ENCODE measurements at regions not wholly inside any gene's neighbourhood (a gene's known extent, or its start where the extent isn't known, plus 50 kb on each side); places are given as distances from the start of the nearest gene placed in this dataset.

DNA sequence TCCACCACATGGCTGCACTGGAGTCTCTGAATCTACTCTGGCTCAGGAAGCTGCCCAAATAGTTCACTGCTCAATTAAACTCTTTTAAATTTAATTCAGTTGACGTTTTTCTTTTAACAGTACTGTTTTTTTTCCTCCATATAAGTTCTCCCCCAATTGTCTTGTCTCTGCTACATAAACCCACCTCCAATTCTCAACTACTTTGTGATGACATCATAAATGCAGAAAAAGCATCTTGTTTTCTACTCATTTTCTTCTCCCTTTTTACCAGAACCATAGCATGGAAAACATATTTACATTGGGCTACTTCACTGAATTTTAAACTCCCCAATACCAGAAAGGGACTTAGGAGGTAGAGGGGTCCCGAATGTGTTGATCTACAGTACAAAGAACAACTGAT is 270.4 kb downstream of the GPD2 start:
- FAIRE-seq (no peak), DNase-seq (ENCODE audit: low read depth in 1 of 2, low spot score in 1 of 2) (no peak), ATAC-seq (no peak)
- TF ChIP-seq TP53 (CRISPR knock-in tag; IDR thresholded peaks at IDR 0.05) (no peak), HEYL (CRISPR knock-in tag; IDR thresholded peaks at IDR 0.05) (no peak), TFCP2L1 (CRISPR knock-in tag; IDR thresholded peaks at IDR 0.05) (no peak), BHLHE40 (IDR thresholded peaks at IDR 0.05; ENCODE audit: low read depth, low read length) (no peak), ZNF302 (CRISPR knock-in tag; IDR thresholded peaks at IDR 0.05) (no peak), POLR2AphosphoS2 (conservative IDR thresholded peaks at IDR 0.05; ENCODE audit: low read length) (no peak), CHD2 (IDR thresholded peaks at IDR 0.05; ENCODE audit: low read length, partially characterized antibody) (no peak), CEBPB (IDR thresholded peaks at IDR 0.05) (no peak), ZC3H11A (IDR thresholded peaks at IDR 0.05) (no peak), CHD4 (IDR thresholded peaks at IDR 0.05; ENCODE audit: borderline replicate concordance) (no peak)
- TF ChIP-seq, protein P1, sequence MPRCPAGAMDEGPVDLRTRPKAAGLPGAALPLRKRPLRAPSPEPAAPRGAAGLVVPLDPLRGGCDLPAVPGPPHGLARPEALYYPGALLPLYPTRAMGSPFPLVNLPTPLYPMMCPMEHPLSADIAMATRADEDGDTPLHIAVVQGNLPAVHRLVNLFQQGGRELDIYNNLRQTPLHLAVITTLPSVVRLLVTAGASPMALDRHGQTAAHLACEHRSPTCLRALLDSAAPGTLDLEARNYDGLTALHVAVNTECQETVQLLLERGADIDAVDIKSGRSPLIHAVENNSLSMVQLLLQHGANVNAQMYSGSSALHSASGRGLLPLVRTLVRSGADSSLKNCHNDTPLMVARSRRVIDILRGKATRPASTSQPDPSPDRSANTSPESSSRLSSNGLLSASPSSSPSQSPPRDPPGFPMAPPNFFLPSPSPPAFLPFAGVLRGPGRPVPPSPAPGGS (IDR thresholded peaks at IDR 0.05) = no peak
- no peaks in the 10 kb centered on the region for H3K4me1 ChIP-seq
- ChIA-PET POLR2A (no interaction called here), CTCF (no interaction called here)
- 16% methylated on average over 2 of the region's 2 CpGs for WGBS (ENCODE audit: missing lambda C conversion rate)
- no peak overlapping the region for H3K4me2 ChIP-seq
- no peak overlapping the region for H3K27ac ChIP-seq
- no peaks in the 10 kb centered on the region for H3K9me3 ChIP-seq
- H3K4me3 ChIP-seq = no peak overlapping the region

DNA sequence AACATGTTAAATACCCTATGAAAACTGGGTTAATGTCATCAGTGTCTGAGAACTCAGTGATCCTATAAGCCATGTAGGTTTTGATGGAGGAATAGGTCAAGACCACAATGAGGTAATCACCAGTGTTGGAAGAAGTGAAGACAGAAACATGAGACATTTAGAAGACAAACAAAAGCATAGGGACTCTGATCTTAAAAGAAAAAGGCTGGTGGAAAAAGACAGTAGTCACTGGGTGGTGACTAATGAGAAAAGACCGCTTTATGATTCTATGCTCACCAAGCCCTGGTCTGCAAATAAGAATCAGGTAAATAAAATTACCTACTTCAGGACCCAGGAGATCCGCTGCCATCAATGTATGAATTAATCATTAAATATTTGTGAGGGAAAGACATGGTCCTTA is 271.9 kb downstream of the GPD2 start:
- FAIRE-seq (no peak), DNase-seq (ENCODE audit: low read depth in 1 of 2, low spot score in 1 of 2) (no peak), ATAC-seq (no peak)
- Histone ChIP-seq H3K4me2 (no peak overlapping the region), H3K4me3 (no peak overlapping the region), H3K9me3 (no peaks in the 10 kb centered on the region), H3K4me1 (no peaks in the 10 kb centered on the region), H3K27ac (no peak overlapping the region)
- 20% methylated on average over 2 of the region's 2 CpGs for WGBS (ENCODE audit: missing lambda C conversion rate)
- CTCF ChIA-PET = no interaction called here
- POLR2A ChIA-PET = no interaction called here
- TF ChIP-seq CHD4 (IDR thresholded peaks at IDR 0.05; ENCODE audit: borderline replicate concordance) = no peak
- no peak for TF ChIP-seq MYC (IDR thresholded peaks at IDR 0.05; ENCODE audit: borderline replicate concordance, low read length)
- no peak for TF ChIP-seq SREBF2 (IDR thresholded peaks at IDR 0.05)
- TF ChIP-seq GATA3 (IDR thresholded peaks at IDR 0.05; ENCODE audit: borderline replicate concordance) = no peak
- TF ChIP-seq, protein P2, sequence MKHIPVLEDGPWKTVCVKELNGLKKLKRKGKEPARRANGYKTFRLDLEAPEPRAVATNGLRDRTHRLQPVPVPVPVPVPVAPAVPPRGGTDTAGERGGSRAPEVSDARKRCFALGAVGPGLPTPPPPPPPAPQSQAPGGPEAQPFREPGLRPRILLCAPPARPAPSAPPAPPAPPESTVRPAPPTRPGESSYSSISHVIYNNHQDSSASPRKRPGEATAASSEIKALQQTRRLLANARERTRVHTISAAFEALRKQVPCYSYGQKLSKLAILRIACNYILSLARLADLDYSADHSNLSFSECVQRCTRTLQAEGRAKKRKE (CRISPR knock-in tag; IDR thresholded peaks at IDR 0.05; ENCODE audit: low read depth) = no peak
- TF ChIP-seq ZC3H11A (IDR thresholded peaks at IDR 0.05) = no peak
- TF ChIP-seq, protein P3, sequence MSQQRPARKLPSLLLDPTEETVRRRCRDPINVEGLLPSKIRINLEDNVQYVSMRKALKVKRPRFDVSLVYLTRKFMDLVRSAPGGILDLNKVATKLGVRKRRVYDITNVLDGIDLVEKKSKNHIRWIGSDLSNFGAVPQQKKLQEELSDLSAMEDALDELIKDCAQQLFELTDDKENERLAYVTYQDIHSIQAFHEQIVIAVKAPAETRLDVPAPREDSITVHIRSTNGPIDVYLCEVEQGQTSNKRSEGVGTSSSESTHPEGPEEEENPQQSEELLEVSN (IDR thresholded peaks at IDR 0.05; ENCODE audit: borderline replicate concordance, low read depth) = no peak
- no peak for TF ChIP-seq HDAC2 (IDR thresholded peaks at IDR 0.05)
- TF ChIP-seq BHLHE40 (IDR thresholded peaks at IDR 0.05; ENCODE audit: low read depth, low read length) = no peak
- no peak for TF ChIP-seq JUN (IDR thresholded peaks at IDR 0.05)
- TF ChIP-seq FOSB (CRISPR knock-in tag; IDR thresholded peaks at IDR 0.05) = no peak
- TF ChIP-seq HEYL (CRISPR knock-in tag; IDR thresholded peaks at IDR 0.05) = no peak
- no peak for TF ChIP-seq HOXB5 (CRISPR knock-in tag; IDR thresholded peaks at IDR 0.05)
- TF ChIP-seq ZFP36 (IDR thresholded peaks at IDR 0.05; ENCODE audit: borderline replicate concordance, partially characterized antibody) = no peak
- TF ChIP-seq KDM1A (IDR thresholded peaks at IDR 0.05; ENCODE audit: low read depth) = no peak
- TF ChIP-seq CBX2 (IDR thresholded peaks at IDR 0.05; ENCODE audit: borderline replicate concordance, low read depth) = no peak
- TF ChIP-seq FOSL2 (IDR thresholded peaks at IDR 0.05) = no peak
- no peak for TF ChIP-seq FOSL2 (CRISPR knock-in tag; IDR thresholded peaks at IDR 0.05)

DNA sequence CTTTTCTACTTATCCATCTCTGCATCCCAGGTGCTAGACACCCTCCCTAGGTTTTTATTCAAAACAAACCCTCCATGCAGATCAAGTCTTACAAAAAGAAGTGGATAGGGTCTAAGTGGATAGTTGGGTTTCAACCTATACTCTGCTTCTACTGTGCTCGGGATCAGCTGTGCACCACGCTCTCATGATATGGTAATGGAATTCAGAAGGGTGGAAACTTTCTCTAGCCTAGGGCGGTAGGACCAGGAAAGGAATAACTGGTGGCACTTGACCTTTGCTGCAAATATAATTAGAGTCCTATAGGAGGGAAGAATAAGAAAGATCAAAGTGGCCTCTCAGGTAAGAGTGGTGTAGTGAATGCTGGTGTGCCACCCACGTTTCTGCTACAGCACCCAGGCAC is 272.9 kb downstream of the GPD2 start:
- CTCF ChIA-PET = no interaction called here
- H3K4me1 ChIP-seq = no peaks in the 10 kb centered on the region
- WGBS (ENCODE audit: missing lambda C conversion rate) = 50% methylated on average over 4 of the region's 4 CpGs
- H3K27ac ChIP-seq = no peak overlapping the region
- POLR2A ChIA-PET = no interaction called here
- ATAC-seq (no peak), FAIRE-seq (no peak), DNase-seq (ENCODE audit: low read depth in 1 of 2, low spot score in 1 of 2) (no peak)
- TF ChIP-seq PHF8 (IDR thresholded peaks at IDR 0.05; ENCODE audit: borderline replicate concordance, low read depth) (no peak), RNF2 (IDR thresholded peaks at IDR 0.05; ENCODE audit: borderline replicate concordance, low read depth) (no peak), SREBF2 (IDR thresholded peaks at IDR 0.05) (no peak), ZFP36 (IDR thresholded peaks at IDR 0.05; ENCODE audit: borderline replicate concordance, partially characterized antibody) (no peak), CHD4 (IDR thresholded peaks at IDR 0.05; ENCODE audit: borderline replicate concordance) (no peak), ESRRA (IDR thresholded peaks at IDR 0.05; ENCODE audit: borderline replicate concordance, low read length) (no peak), POLR2AphosphoS2 (conservative IDR thresholded peaks at IDR 0.05; ENCODE audit: low read length) (no peak), FOSB (CRISPR knock-in tag; IDR thresholded peaks at IDR 0.05) (no peak)
- TF ChIP-seq, protein P4, sequence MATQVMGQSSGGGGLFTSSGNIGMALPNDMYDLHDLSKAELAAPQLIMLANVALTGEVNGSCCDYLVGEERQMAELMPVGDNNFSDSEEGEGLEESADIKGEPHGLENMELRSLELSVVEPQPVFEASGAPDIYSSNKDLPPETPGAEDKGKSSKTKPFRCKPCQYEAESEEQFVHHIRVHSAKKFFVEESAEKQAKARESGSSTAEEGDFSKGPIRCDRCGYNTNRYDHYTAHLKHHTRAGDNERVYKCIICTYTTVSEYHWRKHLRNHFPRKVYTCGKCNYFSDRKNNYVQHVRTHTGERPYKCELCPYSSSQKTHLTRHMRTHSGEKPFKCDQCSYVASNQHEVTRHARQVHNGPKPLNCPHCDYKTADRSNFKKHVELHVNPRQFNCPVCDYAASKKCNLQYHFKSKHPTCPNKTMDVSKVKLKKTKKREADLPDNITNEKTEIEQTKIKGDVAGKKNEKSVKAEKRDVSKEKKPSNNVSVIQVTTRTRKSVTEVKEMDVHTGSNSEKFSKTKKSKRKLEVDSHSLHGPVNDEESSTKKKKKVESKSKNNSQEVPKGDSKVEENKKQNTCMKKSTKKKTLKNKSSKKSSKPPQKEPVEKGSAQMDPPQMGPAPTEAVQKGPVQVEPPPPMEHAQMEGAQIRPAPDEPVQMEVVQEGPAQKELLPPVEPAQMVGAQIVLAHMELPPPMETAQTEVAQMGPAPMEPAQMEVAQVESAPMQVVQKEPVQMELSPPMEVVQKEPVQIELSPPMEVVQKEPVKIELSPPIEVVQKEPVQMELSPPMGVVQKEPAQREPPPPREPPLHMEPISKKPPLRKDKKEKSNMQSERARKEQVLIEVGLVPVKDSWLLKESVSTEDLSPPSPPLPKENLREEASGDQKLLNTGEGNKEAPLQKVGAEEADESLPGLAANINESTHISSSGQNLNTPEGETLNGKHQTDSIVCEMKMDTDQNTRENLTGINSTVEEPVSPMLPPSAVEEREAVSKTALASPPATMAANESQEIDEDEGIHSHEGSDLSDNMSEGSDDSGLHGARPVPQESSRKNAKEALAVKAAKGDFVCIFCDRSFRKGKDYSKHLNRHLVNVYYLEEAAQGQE (IDR thresholded peaks at IDR 0.05) = no peak
- no peak overlapping the region for H3K4me3 ChIP-seq
- H3K9me3 ChIP-seq = no peaks in the 10 kb centered on the region
- H3K4me2 ChIP-seq = no peak overlapping the region

All from A549 (cell line).